OCI-LY3 (cell line): ENCODE measurements at regions not wholly inside any gene's neighbourhood (a gene's known extent, or its start where the extent isn't known, plus 50 kb on each side); places are given as distances from the start of the nearest gene placed in this dataset.
"Not testable (repeated sequence)": the region's sequence is repeated elsewhere in the genome, so short reads cannot be mapped to it uniquely, and the experiment has no call there.

Experiments used
- H2AFZ ChIP-seq: fragments of 200-600, 300-600 bp; shearing (Covaris generic); 2 replicates; pipeline ENCODE4 v1.6.0; 2014; ENCODE audit warnings: antibody characterized with exemption, low read depth, low read length
- H3K27ac ChIP-seq: fragments of 200-600, 300-600 bp; sonication (generic); 2 replicates; pipeline ENCODE4 v1.5.1; 2014; ENCODE audit warnings: mild to moderate bottlenecking, low read length, moderate library complexity, mixed read lengths
- H3K27me3 ChIP-seq: fragments of 200-600, 300-600 bp; sonication (generic); 2 replicates; pipeline ENCODE4 v1.6.1; 2014; ENCODE audit warnings: low read depth, low read length, mixed read lengths
- H3K36me3 ChIP-seq: fragments of 200-600, 300-600 bp; sonication (generic); replicated peaks from 2 replicates; pipeline ENCODE3; 2014; ENCODE audit warnings: low read depth, low read length, mixed read lengths
- H3K4me1 ChIP-seq: fragments of 300-600, 200-600 bp; sonication (generic); 2 replicates; pipeline ENCODE4 v1.6.1; 2014; ENCODE audit warnings: low read length, mixed read lengths
- H3K4me2 ChIP-seq: fragments of 200-600, 300-600 bp; sonication (generic); 2 replicates; pipeline ENCODE4 v1.6.1; 2014; ENCODE audit warnings: low read length, mixed read lengths
- H3K4me3 ChIP-seq: fragments of 300-600, 200-600 bp; sonication (generic); 2 replicates; pipeline ENCODE4 v1.5.1; 2014; ENCODE audit warnings: antibody characterized with exemption, mild to moderate bottlenecking, low read length, moderate library complexity
- H3K79me2 ChIP-seq: fragments of 300-600, 200-600 bp; shearing (Covaris generic); 2 replicates; pipeline ENCODE4 v1.6.1; 2014; ENCODE audit warnings: mild to moderate bottlenecking, low read length, mixed read lengths
- H3K9ac ChIP-seq: fragments of 300-600, 200-600 bp; shearing (Covaris generic); 2 replicates; pipeline ENCODE4 v1.6.0; 2014; ENCODE audit warnings: mild to moderate bottlenecking, low read length, moderate library complexity
- H3K9me3 ChIP-seq: fragments of 200-600, 300-600 bp; shearing (Covaris generic); 2 replicates; pipeline ENCODE4 v1.6.1; 2014; ENCODE audit warnings: low read length, mixed read lengths; ENCODE audit not compliant: insufficient read depth
- H4K20me1 ChIP-seq: fragments of 200-600, 300-600 bp; sonication (generic); 2 replicates; pipeline ENCODE4 v1.6.1; 2016; ENCODE audit warnings: low read length, mixed read lengths; ENCODE audit not compliant: insufficient read depth
- EZH2phosphoT487 ChIP-seq: fragments of 200-600 bp; shearing (Covaris generic); IDR thresholded peaks from 2 replicates; pipeline ENCODE4 v1.6.1; 2018; ENCODE audit warnings: antibody characterized with exemption, mixed run types, low read depth
- TF ChIP-seq, protein P1 (sequence below): fragments of 200-600, 300-600 bp; sonication (generic); IDR thresholded peaks from 2 replicates; pipeline ENCODE4 v1.5.1; 2014; ENCODE audit warnings: antibody characterized with exemption, low read length, low read depth

- Histone ChIP-seq H4K20me1 (no peaks in the 10 kb centered on the region), H3K9me3 (no peaks in the 10 kb centered on the region), H3K4me2 (peak overlapping the region; percentile 40), H3K9ac (no peak overlapping the region), H3K4me1 (peaks cover 10% of the 10 kb centered on the region), H2AFZ (peak overlapping the region; percentile 39; the same call in 1 of the 2 replicates), H3K36me3 (no peaks in the 10 kb centered on the region), H3K4me3 (no peak overlapping the region), H3K27me3 (no peaks in the 10 kb centered on the region), H3K79me2 (no peaks in the 10 kb centered on the region), H3K27ac (no peak overlapping the region; the same call in 1 of the 2 replicates)
- no peak for TF ChIP-seq EZH2phosphoT487
- TF ChIP-seq, protein P1, sequence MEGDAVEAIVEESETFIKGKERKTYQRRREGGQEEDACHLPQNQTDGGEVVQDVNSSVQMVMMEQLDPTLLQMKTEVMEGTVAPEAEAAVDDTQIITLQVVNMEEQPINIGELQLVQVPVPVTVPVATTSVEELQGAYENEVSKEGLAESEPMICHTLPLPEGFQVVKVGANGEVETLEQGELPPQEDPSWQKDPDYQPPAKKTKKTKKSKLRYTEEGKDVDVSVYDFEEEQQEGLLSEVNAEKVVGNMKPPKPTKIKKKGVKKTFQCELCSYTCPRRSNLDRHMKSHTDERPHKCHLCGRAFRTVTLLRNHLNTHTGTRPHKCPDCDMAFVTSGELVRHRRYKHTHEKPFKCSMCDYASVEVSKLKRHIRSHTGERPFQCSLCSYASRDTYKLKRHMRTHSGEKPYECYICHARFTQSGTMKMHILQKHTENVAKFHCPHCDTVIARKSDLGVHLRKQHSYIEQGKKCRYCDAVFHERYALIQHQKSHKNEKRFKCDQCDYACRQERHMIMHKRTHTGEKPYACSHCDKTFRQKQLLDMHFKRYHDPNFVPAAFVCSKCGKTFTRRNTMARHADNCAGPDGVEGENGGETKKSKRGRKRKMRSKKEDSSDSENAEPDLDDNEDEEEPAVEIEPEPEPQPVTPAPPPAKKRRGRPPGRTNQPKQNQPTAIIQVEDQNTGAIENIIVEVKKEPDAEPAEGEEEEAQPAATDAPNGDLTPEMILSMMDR: no peak
Observed at GRCh38 chr6:127403636-127404035, 55.6 kb downstream of the KIAA0408 start.

DNA sequence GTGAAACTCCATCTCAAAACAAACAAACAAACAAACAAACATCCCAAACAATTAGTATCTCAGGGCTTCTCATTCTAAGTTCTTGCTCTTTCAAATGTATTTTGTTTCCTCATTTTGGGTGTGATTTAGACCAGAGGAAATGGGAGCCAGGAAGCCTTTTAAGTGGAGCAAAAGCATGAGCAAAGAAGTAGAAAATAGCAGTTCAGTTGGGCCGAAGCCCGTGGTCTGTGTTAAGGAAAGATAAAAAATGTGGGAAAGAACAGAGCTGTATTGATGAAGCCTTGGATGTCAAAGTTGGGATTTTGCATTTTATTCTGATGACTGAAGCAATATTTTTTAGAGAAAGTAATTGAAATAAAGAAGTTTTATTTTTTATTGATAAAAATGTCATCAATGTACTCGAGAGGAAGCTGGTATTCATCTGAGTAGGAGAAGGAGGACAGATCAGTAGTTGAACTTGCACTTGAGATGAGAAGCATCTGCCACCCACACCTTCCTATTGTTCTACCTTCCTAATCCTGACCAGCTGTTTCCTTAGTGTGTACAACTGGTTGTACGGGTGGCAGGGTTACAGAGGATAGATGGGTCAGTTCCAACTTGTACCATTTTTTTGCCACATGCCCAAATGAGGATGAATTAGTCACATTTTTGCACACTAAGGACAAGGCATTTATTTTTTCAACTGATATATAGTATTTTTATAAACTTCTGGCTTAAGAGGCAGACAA, 56.1 kb downstream of the KIAA0408 start:
- peaks cover 10% of the 10 kb centered on the region for H3K4me1 ChIP-seq
- no peak overlapping the region for H3K9ac ChIP-seq
- H3K27ac ChIP-seq: no peak overlapping the region
- H4K20me1 ChIP-seq: no peaks in the 10 kb centered on the region
- H3K27me3 ChIP-seq: no peaks in the 10 kb centered on the region
- H3K9me3 ChIP-seq: no peaks in the 10 kb centered on the region
- no peak for TF ChIP-seq EZH2phosphoT487
- TF ChIP-seq, protein P1: no peak
- no peaks in the 10 kb centered on the region for H3K36me3 ChIP-seq
- H3K79me2 ChIP-seq: no peaks in the 10 kb centered on the region
- H3K4me2 ChIP-seq: no peak overlapping the region
- H2AFZ ChIP-seq: no peak overlapping the region
- no peak overlapping the region for H3K4me3 ChIP-seq

GRCh38 chr6:127397729-127398630, 54.6 kb upstream of the ECHDC1 start:
- TF ChIP-seq EZH2phosphoT487: no peak
- TF ChIP-seq, protein P1: no peak
- Histone ChIP-seq H3K9ac (no peak overlapping the region), H3K4me1 (no peaks in the 10 kb centered on the region), H3K9me3 (no peaks in the 10 kb centered on the region), H3K27ac (no peak overlapping the region), H3K4me3 (no peak overlapping the region), H3K27me3 (no peaks in the 10 kb centered on the region), H3K36me3 (no peaks in the 10 kb centered on the region), H3K4me2 (no peak overlapping the region), H2AFZ (no peak overlapping the region), H3K79me2 (no peaks in the 10 kb centered on the region), H4K20me1 (no peaks in the 10 kb centered on the region)

- H3K4me1 ChIP-seq, H3K27me3 ChIP-seq, H3K9ac ChIP-seq, H3K4me3 ChIP-seq, H3K79me2 ChIP-seq, H3K9me3 ChIP-seq, H3K4me2 ChIP-seq, H2AFZ ChIP-seq, H3K27ac ChIP-seq, H4K20me1 ChIP-seq, H3K36me3 ChIP-seq: not testable (repeated sequence)
Observed at GRCh38 chr6:127397171-127397597, 53.8 kb upstream of the ECHDC1 start.
